ENCODE measurements at regions not wholly inside any gene's neighbourhood (a gene's known extent, or its start where the extent isn't known, plus 50 kb on each side); places are given as distances from the start of the nearest gene placed in this dataset.

GRCh38 chr7:25481891-25482290 is 253.6 kb upstream of the NPVF start:
- TF ChIP-seq CTCF (conservative IDR thresholded peaks at IDR 0.05; ENCODE audit: low read depth, low read length), result no peak
- DNase-seq (ENCODE audit: low read depth), result no peak
- no peak overlapping the region for H3K4me3 ChIP-seq (ENCODE audit: low read depth, low read length)

- no peak for TF ChIP-seq CTCF (conservative IDR thresholded peaks at IDR 0.05; ENCODE audit: low read depth, low read length)
- no peak for DNase-seq (ENCODE audit: low read depth)
These were observed 254.3 kb upstream of the NPVF start for GRCh38 chr7:25482631-25483030.

GRCh38 chr7:25485026-25485425 is 256.7 kb upstream of the NPVF start:
- no peak overlapping the region for H3K4me3 ChIP-seq (ENCODE audit: low read depth, low read length)
- no peak for TF ChIP-seq CTCF (conservative IDR thresholded peaks at IDR 0.05; ENCODE audit: low read depth, low read length)
- DNase-seq (ENCODE audit: low read depth), result no peak

More at GRCh38 chr7:25482631-25483030, 254.3 kb upstream of the NPVF start:
- H3K4me3 ChIP-seq (ENCODE audit: low read depth, low read length), result no peak overlapping the region

GRCh38 chr7:25486656-25487055 is 258.4 kb upstream of the NPVF start:
- H3K4me3 ChIP-seq (ENCODE audit: low read depth, low read length), result no peak overlapping the region
- no peak for TF ChIP-seq CTCF (conservative IDR thresholded peaks at IDR 0.05; ENCODE audit: low read depth, low read length)
- DNase-seq (ENCODE audit: low read depth), result no peak

- H3K4me3 ChIP-seq (ENCODE audit: low read depth, low read length), result no peak overlapping the region
- TF ChIP-seq CTCF (conservative IDR thresholded peaks at IDR 0.05; ENCODE audit: low read depth, low read length), result no peak
- DNase-seq (ENCODE audit: low read depth), result no peak
These were observed 265.6 kb upstream of the NPVF start for GRCh38 chr7:25493805-25494366.

GRCh38 chr7:25494896-25495295 is 266.6 kb upstream of the NPVF start:
- H3K4me3 ChIP-seq (ENCODE audit: low read depth, low read length), result no peak overlapping the region
- no peak for DNase-seq (ENCODE audit: low read depth)
- no peak for TF ChIP-seq CTCF (conservative IDR thresholded peaks at IDR 0.05; ENCODE audit: low read depth, low read length)

Data from choroid plexus epithelial cell (primary cell).